HCT116 (cell line): ENCODE measurements at regions not wholly inside any gene's neighbourhood (a gene's known extent, or its start where the extent isn't known, plus 50 kb on each side); places are given as distances from the start of the nearest gene placed in this dataset.

Source experiments
- ATAC-seq: fragments of 200-7000 bp; cut with Tn5 transposase; 2 replicates; pipeline ENCODE4 v1.9.1; 2020; ENCODE audit warnings: mild to moderate bottlenecking, moderate library complexity
- BruUV-seq: library from RNA; stranded (reverse); fragments of 400-500 nt; replicated peaks from 2 replicates; lab custom pipeline; 2021; lab: Mats Ljungman, UMichigan
- CTCF ChIA-PET: fragments of 300-600 bp; sonication (Branson Sonifier 250); formaldehyde crosslinking; loops from one replicate; lab custom pipeline; 2021; ENCODE audit warnings: antibody characterized with exemption; lab: Charles Lee
- POLR2A ChIA-PET: fragments of 300-600, 350-600 bp; sonication (Branson Sonifier 250); formaldehyde crosslinking; loops from one replicate; lab custom pipeline; 2021; ENCODE audit warnings: antibody characterized with exemption; lab: Charles Lee
- RAD21 ChIA-PET, 2 experiments: fragments of 300-600 bp; sonication (Branson Sonifier 250); formaldehyde crosslinking; loops; one replicate each; lab custom pipeline; 2023; ENCODE audit warnings: low total read pairs in 2 of 2; ENCODE audit not compliant: uncharacterized antibody in 2 of 2, unreplicated experiment in 2 of 2, low non-redundant PET in 1 of 2; lab: Charles Lee
- DNase-seq: peaks from one replicate; pipeline ENCODE4 v3.0.0-alpha.2; 2010; ENCODE audit warnings: low read depth, low spot score
- H2AFZ ChIP-seq: fragments of 200-600 bp; shearing (Covaris generic), sonication (generic); 2 replicates; pipeline ENCODE4 v1.6.1; 2017; ENCODE audit warnings: low read depth, mixed run types, mixed read lengths, antibody characterized with exemption, low read length; ENCODE audit not compliant: poor library complexity, severe bottlenecking
- H3K27ac ChIP-seq: 2 replicates; pipeline ENCODE4 v1.5.1; 2012; ENCODE audit warnings: low read depth, low read length
- H3K27me3 ChIP-seq: fragments of 200-600 bp; sonication (generic); 2 replicates; pipeline ENCODE4 v1.6.1; 2016; ENCODE audit warnings: mixed run types, low read length, mixed read lengths; ENCODE audit not compliant: insufficient read depth
- H3K36me3 ChIP-seq, 2 experiments: fragments of 200-500 bp in 1 of 2; fragments of 200-600 bp in 1 of 2; sonication (Bioruptor generic) in 1 of 2; sonication (generic) in 1 of 2; 2 replicates each; pipeline versions ENCODE4 v1.5.1 to v1.6.1; 2014 to 2016; ENCODE audit warnings: low read length in 2 of 2, inconsistent platforms in 1 of 2, mixed read lengths in 1 of 2, mixed run types in 1 of 2; ENCODE audit not compliant: insufficient read depth in 2 of 2, control insufficient read depth in 1 of 2
- H3K4me1 ChIP-seq, 2 experiments: fragments of 200-600 bp in 1 of 2; sonication (generic) in 1 of 2; 2 replicates each; pipeline versions ENCODE4 v1.5.1 to v1.6.1; 2012 to 2017; ENCODE audit warnings: low read length in 2 of 2, inconsistent platforms in 1 of 2, mild to moderate bottlenecking in 1 of 2, mixed read lengths in 1 of 2, mixed run types in 1 of 2, moderate library complexity in 1 of 2; ENCODE audit not compliant: insufficient read depth in 2 of 2, control insufficient read depth in 1 of 2
- H3K4me2 ChIP-seq: fragments of 200-600 bp; sonication (generic); 2 replicates; pipeline ENCODE4 v1.6.1; 2017; ENCODE audit warnings: mixed run types, low read length, mixed read lengths
- H3K4me3 ChIP-seq, 2 experiments: fragments of 200-600 bp in 1 of 2; sonication (generic) in 1 of 2; replicated peaks in 1 of 2; 2 replicates each; pipeline ENCODE4 v1.5.1; 2011 to 2016; ENCODE audit warnings: low read length in 2 of 2, control low read depth in 1 of 2, low read depth in 1 of 2, mild to moderate bottlenecking in 1 of 2, mixed read lengths in 1 of 2, mixed run types in 1 of 2
- H3K79me2 ChIP-seq: fragments of 200-600 bp; sonication (generic); 2 replicates; pipeline ENCODE4 v1.6.1; 2017; ENCODE audit warnings: mild to moderate bottlenecking, mixed run types, low read length, moderate library complexity, mixed read lengths; ENCODE audit not compliant: insufficient read depth
- H3K9ac ChIP-seq: fragments of 200-600 bp; sonication (generic); 2 replicates; pipeline ENCODE4 v1.6.1; 2016; ENCODE audit warnings: low read length, mixed read lengths
- H3K9me2 ChIP-seq: fragments of 200-600 bp; sonication (generic), shearing (Covaris generic); 2 replicates; pipeline ENCODE4 v1.6.1; 2017; ENCODE audit warnings: mixed run types, mild to moderate bottlenecking, moderate library complexity; ENCODE audit not compliant: insufficient read depth
- H3K9me3 ChIP-seq, 2 experiments: fragments of 200-500 bp in 1 of 2; fragments of 200-600 bp in 1 of 2; sonication (Bioruptor generic) in 1 of 2; sonication (generic) in 1 of 2; 2 replicates each; pipeline ENCODE4 v1.6.1; 2014 to 2017; ENCODE audit warnings: low read length in 2 of 2, mixed read lengths in 2 of 2, inconsistent platforms in 1 of 2, low read depth in 1 of 2, mild to moderate bottlenecking in 1 of 2, mixed run types in 1 of 2, moderate library complexity in 1 of 2; ENCODE audit not compliant: control insufficient read depth in 1 of 2, insufficient read depth in 1 of 2
- H4K20me1 ChIP-seq: fragments of 200-600 bp; sonication (generic), shearing (Covaris generic); 2 replicates; pipeline ENCODE4 v1.6.1; 2017; ENCODE audit warnings: mixed run types, mild to moderate bottlenecking, moderate library complexity; ENCODE audit not compliant: insufficient read depth
- EGR1 ChIP-seq: IDR thresholded peaks from 2 replicates; pipeline ENCODE4 v1.6.1; 2012; ENCODE audit warnings: low read depth
- ELF1 ChIP-seq: IDR thresholded peaks from 2 replicates; pipeline ENCODE4 v1.6.1; 2012; ENCODE audit warnings: low read depth, borderline replicate concordance
- EZH2 ChIP-seq: fragments of 200-600 bp; sonication (generic); IDR thresholded peaks from 2 replicates; pipeline ENCODE4 v1.6.1; 2017; ENCODE audit warnings: antibody characterized with exemption, mixed run types
- FOSL1 ChIP-seq: IDR thresholded peaks from 2 replicates; pipeline ENCODE4 v1.6.1; 2012; ENCODE audit warnings: low read depth
- POLR2A ChIP-seq: IDR thresholded peaks from 2 replicates; pipeline ENCODE4 v1.7.0; 2011; ENCODE audit warnings: borderline replicate concordance; ENCODE audit not compliant: insufficient read depth, insufficient read length; ENCODE audit errors: extremely low read depth
- POLR2AphosphoS5 ChIP-seq: IDR thresholded peaks from 2 replicates; pipeline ENCODE4 v1.6.1; 2011; ENCODE audit warnings: mild to moderate bottlenecking, low read depth, low read length, moderate library complexity
- SIN3A ChIP-seq: IDR thresholded peaks from 2 replicates; pipeline ENCODE4 v1.6.1; 2012; ENCODE audit warnings: low read depth
- SP1 ChIP-seq: IDR thresholded peaks from 2 replicates; pipeline ENCODE4 v1.6.1; 2012; ENCODE audit warnings: low read depth
- intact Hi-C: fragments of 100-400 bp; cut with micrococcal nuclease; formaldehyde crosslinking; loops from 2 replicates; pipeline ENCODE4 v1.10.0; 2022
- TF ChIP-seq, protein P1 (sequence below): IDR thresholded peaks from 2 replicates; pipeline ENCODE4 v1.6.1; 2012
- TF ChIP-seq, protein P2 (sequence below): IDR thresholded peaks from 2 replicates; pipeline ENCODE4 v1.6.1; 2011; ENCODE audit warnings: mild to moderate bottlenecking, low read length, moderate library complexity; ENCODE audit not compliant: insufficient replicate concordance; ENCODE audit errors: extremely low read depth
- TF ChIP-seq, protein P3 (sequence below), 3 experiments: fragments of 200-600 bp in 1 of 3; sonication (generic) in 1 of 3; IDR thresholded peaks in 2 of 3; conservative IDR thresholded peaks in 1 of 3; 2 replicates each; pipeline ENCODE4 v1.5.1; 2012 to 2017; ENCODE audit warnings: low read depth in 2 of 3, low read length in 2 of 3, antibody characterized with exemption in 1 of 3, borderline replicate concordance in 1 of 3, control low read depth in 1 of 3, mild to moderate bottlenecking in 1 of 3, mixed read lengths in 1 of 3, mixed run types in 1 of 3, moderate library complexity in 1 of 3; ENCODE audit not compliant: insufficient read depth in 1 of 3
- TF ChIP-seq, protein P4 (sequence below): IDR thresholded peaks from 2 replicates; pipeline ENCODE4 v1.6.1; 2012; ENCODE audit warnings: low read depth

DNA sequence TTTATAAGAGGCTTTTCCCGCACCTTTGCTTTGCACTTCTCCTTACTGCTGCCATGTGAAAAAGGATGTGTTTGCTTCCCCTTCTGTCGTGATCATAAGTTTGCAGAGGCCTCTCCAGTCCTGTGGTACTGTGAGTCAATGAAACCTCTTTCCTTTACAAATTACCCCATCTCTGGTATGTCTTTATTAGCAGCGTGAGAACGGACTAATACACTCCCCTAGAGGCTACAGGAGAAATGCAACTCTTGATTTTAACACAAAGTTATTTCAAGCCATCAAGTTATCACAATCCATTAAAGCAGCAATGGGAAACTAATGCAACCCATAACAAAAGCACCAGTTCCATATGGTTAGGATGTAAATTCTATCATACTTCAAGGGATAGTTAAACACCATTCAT is 1378.8 kb upstream of the DDX18 start:
- ATAC-seq (no peak), DNase-seq (no peak)
- Histone ChIP-seq H3K9me2 (no peaks in the 10 kb centered on the region), H3K27ac (no peak overlapping the region), H3K27me3 (no peaks in the 10 kb centered on the region), H3K4me2 (no peak overlapping the region), H3K36me3 (no peaks in the 10 kb centered on the region), H3K79me2 (no peaks in the 10 kb centered on the region), H3K4me1 (no peaks in the 10 kb centered on the region), H4K20me1 (no peaks in the 10 kb centered on the region), H3K4me3 (no peak overlapping the region), H3K9me3 (peaks cover 0 to 16% of the 10 kb centered on the region in 2 experiments; a peak in 2 of 4 replicates), H3K9ac (no peak overlapping the region), H2AFZ (no peak overlapping the region)
- BruUV-seq = no TSS peak
- CTCF ChIA-PET = no interaction called here
- POLR2A ChIA-PET = no interaction called here
- intact Hi-C loops = no loop called here
- RAD21 ChIA-PET = no interaction called here
- TF ChIP-seq ELF1 = no peak

DNA sequence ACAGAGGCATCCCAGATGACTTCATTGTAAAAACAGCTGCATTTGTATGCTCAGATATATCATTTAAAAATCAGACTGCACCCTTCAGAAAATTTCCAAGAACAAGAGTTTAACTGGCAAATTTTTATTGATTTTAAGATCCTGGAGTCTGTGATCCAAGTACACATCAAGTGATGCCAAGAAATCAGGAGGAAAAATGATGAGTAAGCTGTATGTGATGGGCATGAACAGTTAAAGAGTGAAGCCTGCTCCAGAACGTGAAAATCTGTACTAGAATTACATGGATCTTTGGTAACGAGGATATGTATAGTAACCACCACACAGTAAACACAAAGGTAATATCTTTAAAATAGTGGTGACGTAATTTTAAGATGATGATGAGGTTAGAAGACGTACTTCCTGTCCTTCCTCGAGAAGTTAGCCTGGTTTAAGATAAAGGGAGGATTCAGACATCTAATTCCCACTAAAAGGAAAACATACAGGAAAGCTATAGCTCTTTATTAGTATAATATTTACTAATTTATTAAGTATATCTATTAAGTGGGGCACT is 1374.3 kb upstream of the DDX18 start:
- H2AFZ ChIP-seq = no peak overlapping the region
- intact Hi-C loops = no loop called here
- no peaks in the 10 kb centered on the region for H3K4me1 ChIP-seq
- no peaks in the 10 kb centered on the region for H3K27me3 ChIP-seq
- H3K9me2 ChIP-seq = no peaks in the 10 kb centered on the region
- no TSS peak for BruUV-seq
- H3K27ac ChIP-seq = no peak overlapping the region
- CTCF ChIA-PET = no interaction called here
- no peaks in the 10 kb centered on the region for H4K20me1 ChIP-seq
- no peaks in the 10 kb centered on the region for H3K79me2 ChIP-seq
- POLR2A ChIA-PET = no interaction called here
- H3K4me3 ChIP-seq = no peak overlapping the region
- DNase-seq (no peak), ATAC-seq (no peak)
- no peak overlapping the region for H3K4me2 ChIP-seq
- H3K9me3 ChIP-seq = peaks cover 5 to 31% of the 10 kb centered on the region in 2 experiments; a peak in 2 of 4 replicates
- H3K36me3 ChIP-seq = no peaks in the 10 kb centered on the region
- RAD21 ChIA-PET = no interaction called here
- TF ChIP-seq, protein P1, sequence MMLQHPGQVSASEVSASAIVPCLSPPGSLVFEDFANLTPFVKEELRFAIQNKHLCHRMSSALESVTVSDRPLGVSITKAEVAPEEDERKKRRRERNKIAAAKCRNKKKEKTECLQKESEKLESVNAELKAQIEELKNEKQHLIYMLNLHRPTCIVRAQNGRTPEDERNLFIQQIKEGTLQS = no peak
- TF ChIP-seq, protein P2, sequence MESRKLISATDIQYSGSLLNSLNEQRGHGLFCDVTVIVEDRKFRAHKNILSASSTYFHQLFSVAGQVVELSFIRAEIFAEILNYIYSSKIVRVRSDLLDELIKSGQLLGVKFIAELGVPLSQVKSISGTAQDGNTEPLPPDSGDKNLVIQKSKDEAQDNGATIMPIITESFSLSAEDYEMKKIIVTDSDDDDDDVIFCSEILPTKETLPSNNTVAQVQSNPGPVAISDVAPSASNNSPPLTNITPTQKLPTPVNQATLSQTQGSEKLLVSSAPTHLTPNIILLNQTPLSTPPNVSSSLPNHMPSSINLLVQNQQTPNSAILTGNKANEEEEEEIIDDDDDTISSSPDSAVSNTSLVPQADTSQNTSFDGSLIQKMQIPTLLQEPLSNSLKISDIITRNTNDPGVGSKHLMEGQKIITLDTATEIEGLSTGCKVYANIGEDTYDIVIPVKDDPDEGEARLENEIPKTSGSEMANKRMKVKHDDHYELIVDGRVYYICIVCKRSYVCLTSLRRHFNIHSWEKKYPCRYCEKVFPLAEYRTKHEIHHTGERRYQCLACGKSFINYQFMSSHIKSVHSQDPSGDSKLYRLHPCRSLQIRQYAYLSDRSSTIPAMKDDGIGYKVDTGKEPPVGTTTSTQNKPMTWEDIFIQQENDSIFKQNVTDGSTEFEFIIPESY = no peak
- TF ChIP-seq FOSL1 = no peak
- no peak for TF ChIP-seq POLR2AphosphoS5
- TF ChIP-seq, protein P3, sequence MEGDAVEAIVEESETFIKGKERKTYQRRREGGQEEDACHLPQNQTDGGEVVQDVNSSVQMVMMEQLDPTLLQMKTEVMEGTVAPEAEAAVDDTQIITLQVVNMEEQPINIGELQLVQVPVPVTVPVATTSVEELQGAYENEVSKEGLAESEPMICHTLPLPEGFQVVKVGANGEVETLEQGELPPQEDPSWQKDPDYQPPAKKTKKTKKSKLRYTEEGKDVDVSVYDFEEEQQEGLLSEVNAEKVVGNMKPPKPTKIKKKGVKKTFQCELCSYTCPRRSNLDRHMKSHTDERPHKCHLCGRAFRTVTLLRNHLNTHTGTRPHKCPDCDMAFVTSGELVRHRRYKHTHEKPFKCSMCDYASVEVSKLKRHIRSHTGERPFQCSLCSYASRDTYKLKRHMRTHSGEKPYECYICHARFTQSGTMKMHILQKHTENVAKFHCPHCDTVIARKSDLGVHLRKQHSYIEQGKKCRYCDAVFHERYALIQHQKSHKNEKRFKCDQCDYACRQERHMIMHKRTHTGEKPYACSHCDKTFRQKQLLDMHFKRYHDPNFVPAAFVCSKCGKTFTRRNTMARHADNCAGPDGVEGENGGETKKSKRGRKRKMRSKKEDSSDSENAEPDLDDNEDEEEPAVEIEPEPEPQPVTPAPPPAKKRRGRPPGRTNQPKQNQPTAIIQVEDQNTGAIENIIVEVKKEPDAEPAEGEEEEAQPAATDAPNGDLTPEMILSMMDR (IDR thresholded peaks at IDR 0.05 in 2 of 3, conservative IDR thresholded peaks at IDR 0.05 in 1 of 3; ENCODE audit: borderline replicate concordance in 1 of 3, insufficient read depth in 1 of 3, low read depth in 2 of 3, low read length in 2 of 3) = no peak
- TF ChIP-seq POLR2A = no peak
- no peak for TF ChIP-seq EZH2
- TF ChIP-seq SP1 = no peak
- TF ChIP-seq, protein P4, sequence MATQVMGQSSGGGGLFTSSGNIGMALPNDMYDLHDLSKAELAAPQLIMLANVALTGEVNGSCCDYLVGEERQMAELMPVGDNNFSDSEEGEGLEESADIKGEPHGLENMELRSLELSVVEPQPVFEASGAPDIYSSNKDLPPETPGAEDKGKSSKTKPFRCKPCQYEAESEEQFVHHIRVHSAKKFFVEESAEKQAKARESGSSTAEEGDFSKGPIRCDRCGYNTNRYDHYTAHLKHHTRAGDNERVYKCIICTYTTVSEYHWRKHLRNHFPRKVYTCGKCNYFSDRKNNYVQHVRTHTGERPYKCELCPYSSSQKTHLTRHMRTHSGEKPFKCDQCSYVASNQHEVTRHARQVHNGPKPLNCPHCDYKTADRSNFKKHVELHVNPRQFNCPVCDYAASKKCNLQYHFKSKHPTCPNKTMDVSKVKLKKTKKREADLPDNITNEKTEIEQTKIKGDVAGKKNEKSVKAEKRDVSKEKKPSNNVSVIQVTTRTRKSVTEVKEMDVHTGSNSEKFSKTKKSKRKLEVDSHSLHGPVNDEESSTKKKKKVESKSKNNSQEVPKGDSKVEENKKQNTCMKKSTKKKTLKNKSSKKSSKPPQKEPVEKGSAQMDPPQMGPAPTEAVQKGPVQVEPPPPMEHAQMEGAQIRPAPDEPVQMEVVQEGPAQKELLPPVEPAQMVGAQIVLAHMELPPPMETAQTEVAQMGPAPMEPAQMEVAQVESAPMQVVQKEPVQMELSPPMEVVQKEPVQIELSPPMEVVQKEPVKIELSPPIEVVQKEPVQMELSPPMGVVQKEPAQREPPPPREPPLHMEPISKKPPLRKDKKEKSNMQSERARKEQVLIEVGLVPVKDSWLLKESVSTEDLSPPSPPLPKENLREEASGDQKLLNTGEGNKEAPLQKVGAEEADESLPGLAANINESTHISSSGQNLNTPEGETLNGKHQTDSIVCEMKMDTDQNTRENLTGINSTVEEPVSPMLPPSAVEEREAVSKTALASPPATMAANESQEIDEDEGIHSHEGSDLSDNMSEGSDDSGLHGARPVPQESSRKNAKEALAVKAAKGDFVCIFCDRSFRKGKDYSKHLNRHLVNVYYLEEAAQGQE = no peak
- no peak for TF ChIP-seq EGR1
- no peak for TF ChIP-seq SIN3A
- TF ChIP-seq, all 23 proteins: peak for 0
- H3K9ac ChIP-seq = no peak overlapping the region
